ENCODE measurements at regions not wholly inside any gene's neighbourhood (a gene's known extent, or its start where the extent isn't known, plus 50 kb on each side); places are given as distances from the start of the nearest gene placed in this dataset.

DNA sequence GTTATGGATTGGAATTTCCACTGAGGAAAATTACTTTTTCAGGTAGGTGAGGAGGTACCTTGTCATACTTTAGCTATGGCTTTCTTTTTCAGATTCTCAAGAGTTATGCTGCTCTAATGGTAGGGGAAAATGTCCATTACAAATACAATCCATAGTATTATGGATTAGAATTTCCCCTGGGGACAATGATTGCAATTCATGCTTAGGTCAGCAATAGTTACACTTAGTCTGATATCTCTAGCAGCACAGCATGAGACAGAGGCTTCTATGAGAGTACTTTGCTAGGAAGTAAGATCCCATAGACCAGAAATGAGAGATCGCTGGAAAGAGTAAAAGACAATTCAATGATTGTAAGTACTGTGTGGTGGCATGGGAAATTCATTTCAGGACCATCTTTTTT is 949.5 kb upstream of the CDH8 start:
- TF ChIP-seq, protein P1, sequence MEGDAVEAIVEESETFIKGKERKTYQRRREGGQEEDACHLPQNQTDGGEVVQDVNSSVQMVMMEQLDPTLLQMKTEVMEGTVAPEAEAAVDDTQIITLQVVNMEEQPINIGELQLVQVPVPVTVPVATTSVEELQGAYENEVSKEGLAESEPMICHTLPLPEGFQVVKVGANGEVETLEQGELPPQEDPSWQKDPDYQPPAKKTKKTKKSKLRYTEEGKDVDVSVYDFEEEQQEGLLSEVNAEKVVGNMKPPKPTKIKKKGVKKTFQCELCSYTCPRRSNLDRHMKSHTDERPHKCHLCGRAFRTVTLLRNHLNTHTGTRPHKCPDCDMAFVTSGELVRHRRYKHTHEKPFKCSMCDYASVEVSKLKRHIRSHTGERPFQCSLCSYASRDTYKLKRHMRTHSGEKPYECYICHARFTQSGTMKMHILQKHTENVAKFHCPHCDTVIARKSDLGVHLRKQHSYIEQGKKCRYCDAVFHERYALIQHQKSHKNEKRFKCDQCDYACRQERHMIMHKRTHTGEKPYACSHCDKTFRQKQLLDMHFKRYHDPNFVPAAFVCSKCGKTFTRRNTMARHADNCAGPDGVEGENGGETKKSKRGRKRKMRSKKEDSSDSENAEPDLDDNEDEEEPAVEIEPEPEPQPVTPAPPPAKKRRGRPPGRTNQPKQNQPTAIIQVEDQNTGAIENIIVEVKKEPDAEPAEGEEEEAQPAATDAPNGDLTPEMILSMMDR (IDR thresholded peaks at IDR 0.05), result no peak
- Histone ChIP-seq H3K4me1 (ENCODE audit: insufficient read depth, low read length) (no peaks in the 10 kb centered on the region), H3K9me3 (ENCODE audit: control insufficient read depth in 1 of 2, insufficient read depth in 1 of 2, low read length in 2 of 2) (peaks cover 0 to 8% of the 10 kb centered on the region in 2 experiments), H3K27me3 (ENCODE audit: control insufficient read depth in 1 of 2, insufficient read depth in 2 of 2, low read length in 2 of 2) (no peaks in the 10 kb centered on the region), H3K36me3 (ENCODE audit: insufficient read depth, low read length) (no peaks in the 10 kb centered on the region), H3K4me3 (ENCODE audit: low read length) (no peak overlapping the region), H3K27ac (ENCODE audit: low read depth in 1 of 2, low read length in 2 of 2) (no peak overlapping the region)
- DNase-seq (no peak), ATAC-seq (ENCODE audit: poor library complexity) (no peak)
- Mint-ChIP-seq H3K9me3 (peaks cover 24% of the 10 kb centered on the region), H3K36me3 (ENCODE audit: low read depth) (no peaks in the 10 kb centered on the region), H3K27ac (no peak overlapping the region), H3K4me3 (no peak overlapping the region), H3K27me3 (no peaks in the 10 kb centered on the region), H3K4me1 (ENCODE audit: low read depth) (no peaks in the 10 kb centered on the region)
- ChIA-PET CTCF (no interaction called here), POLR2A (no interaction called here)
- intact Hi-C loops (cut with DNase I, micrococcal nuclease), result no loop called here

DNA sequence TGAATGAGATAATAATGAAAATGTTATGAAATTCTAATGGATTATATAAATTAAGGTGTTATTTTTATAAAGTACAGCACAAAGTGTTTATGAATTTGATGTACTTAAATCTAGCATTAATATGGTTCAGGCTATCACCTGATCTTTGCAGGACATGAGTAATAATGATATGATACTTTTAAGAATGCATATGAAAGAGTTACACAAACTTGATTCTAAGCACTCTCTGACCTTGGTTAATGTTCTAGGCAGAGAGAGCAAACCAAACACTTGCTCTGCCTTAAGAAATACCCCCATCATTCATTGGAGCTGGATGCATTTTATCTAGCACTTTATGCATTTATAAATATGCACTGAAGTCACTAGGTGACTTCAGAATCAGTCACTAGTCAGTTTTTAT is 942.2 kb upstream of the CDH8 start:
- TF ChIP-seq, protein P1 (IDR thresholded peaks at IDR 0.05), result no peak

DNA sequence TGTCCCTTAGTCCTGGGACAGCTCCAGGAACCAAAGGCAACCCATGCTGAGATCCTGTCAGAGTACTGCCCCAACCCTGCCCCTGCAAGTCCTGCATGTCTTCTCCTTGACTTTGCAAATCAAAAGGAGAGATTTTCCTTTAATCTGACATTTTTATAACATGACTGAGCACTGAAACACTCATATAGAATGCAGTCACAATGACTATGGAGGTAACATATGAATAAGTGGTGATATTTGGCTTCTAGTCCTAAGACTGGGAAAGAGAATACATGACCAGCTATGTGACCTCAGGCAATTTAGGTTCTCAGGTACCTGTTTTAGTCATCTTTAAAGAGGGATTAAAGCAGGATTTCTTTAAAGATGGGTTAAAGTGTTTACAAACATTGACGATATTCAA is 941.6 kb upstream of the CDH8 start:
- Mint-ChIP-seq H3K27me3 (no peaks in the 10 kb centered on the region), H3K27ac (no peak overlapping the region), H3K4me1 (ENCODE audit: low read depth) (no peaks in the 10 kb centered on the region), H3K9me3 (peaks cover 12% of the 10 kb centered on the region), H3K4me3 (no peak overlapping the region), H3K36me3 (ENCODE audit: low read depth) (no peaks in the 10 kb centered on the region)
- no peaks in the 10 kb centered on the region for H3K4me1 ChIP-seq (ENCODE audit: insufficient read depth, low read length)
- H3K4me3 ChIP-seq (ENCODE audit: low read length), result no peak overlapping the region
- ATAC-seq (ENCODE audit: poor library complexity) (no peak), DNase-seq (no peak)
- H3K27ac ChIP-seq (ENCODE audit: low read depth in 1 of 2, low read length in 2 of 2), result no peak overlapping the region
- intact Hi-C loops (cut with DNase I, micrococcal nuclease), result no loop called here
- ChIA-PET CTCF (no interaction called here), POLR2A (no interaction called here)
- H3K27me3 ChIP-seq (ENCODE audit: control insufficient read depth in 1 of 2, insufficient read depth in 2 of 2, low read length in 2 of 2), result no peaks in the 10 kb centered on the region
- H3K9me3 ChIP-seq (ENCODE audit: control insufficient read depth in 1 of 2, insufficient read depth in 1 of 2, low read length in 2 of 2), result peaks cover 4 to 10% of the 10 kb centered on the region in 2 experiments
- H3K36me3 ChIP-seq (ENCODE audit: insufficient read depth, low read length), result no peaks in the 10 kb centered on the region
- TF ChIP-seq, protein P1 (IDR thresholded peaks at IDR 0.05), result no peak

More for the DNA sequence above, 942.2 kb upstream of the CDH8 start:
- no peak overlapping the region for H3K4me3 ChIP-seq (ENCODE audit: low read length)
- H3K36me3 Mint-ChIP-seq (ENCODE audit: low read depth), result no peaks in the 10 kb centered on the region
- no peaks in the 10 kb centered on the region for H3K27me3 Mint-ChIP-seq
- DNase-seq, result no peak
- CTCF ChIA-PET, result no interaction called here
- intact Hi-C loops (cut with DNase I, micrococcal nuclease), result no loop called here
- ATAC-seq (ENCODE audit: poor library complexity), result no peak
- H3K4me1 ChIP-seq (ENCODE audit: insufficient read depth, low read length), result no peaks in the 10 kb centered on the region
- no peak overlapping the region for H3K4me3 Mint-ChIP-seq
- no peak overlapping the region for H3K27ac ChIP-seq (ENCODE audit: low read depth in 1 of 2, low read length in 2 of 2)
- H3K9me3 Mint-ChIP-seq, result peaks cover 10% of the 10 kb centered on the region
- H3K9me3 ChIP-seq (ENCODE audit: control insufficient read depth in 1 of 2, insufficient read depth in 1 of 2, low read length in 2 of 2), result peaks cover 4 to 10% of the 10 kb centered on the region in 2 experiments
- H3K27me3 ChIP-seq (ENCODE audit: control insufficient read depth in 1 of 2, insufficient read depth in 2 of 2, low read length in 2 of 2), result no peaks in the 10 kb centered on the region
- H3K4me1 Mint-ChIP-seq (ENCODE audit: low read depth), result no peaks in the 10 kb centered on the region
- H3K36me3 ChIP-seq (ENCODE audit: insufficient read depth, low read length), result no peaks in the 10 kb centered on the region
- H3K27ac Mint-ChIP-seq, result no peak overlapping the region
- POLR2A ChIA-PET, result no interaction called here

Data from CD4-positive, alpha-beta T cell (primary cell).